Central memory CD8-positive, alpha-beta T cell (primary cell): ENCODE measurements at regions not wholly inside any gene's neighbourhood (a gene's known extent, or its start where the extent isn't known, plus 50 kb on each side); places are given as distances from the start of the nearest gene placed in this dataset.

Source experiments
- ATAC-seq: fragments of 150-1000 bp; cut with Tn5 transposase; replicated peaks from 2 replicates; pipeline ENCODE4 v1.10.0; 2022; ENCODE audit warnings: mild to moderate bottlenecking, moderate FRiP score, moderate number of reproducible peaks; ENCODE audit not compliant: poor library complexity, severe bottlenecking; ENCODE audit errors: extremely low read depth
- DNase-seq, 2 donors: peaks; one replicate each; pipeline ENCODE4 v3.0.0; 2021; ENCODE audit warnings: low spot score in 2 of 2
- H3K27ac Mint-ChIP-seq: one replicate; pipeline ENCODE4 v1.8.0; 2022; ENCODE audit warnings: low read depth, mild to moderate bottlenecking, moderate library complexity, mixed read lengths
- H3K27me3 Mint-ChIP-seq: one replicate; pipeline ENCODE4 v1.8.0; 2022; ENCODE audit warnings: mixed read lengths
- H3K36me3 Mint-ChIP-seq: one replicate; pipeline ENCODE4 v1.8.0; 2022; ENCODE audit warnings: mild to moderate bottlenecking, moderate library complexity, mixed read lengths; ENCODE audit not compliant: insufficient read depth
- H3K4me1 Mint-ChIP-seq: one replicate; pipeline ENCODE4 v1.8.0; 2022; ENCODE audit warnings: mixed read lengths
- H3K4me3 Mint-ChIP-seq: one replicate; pipeline ENCODE4 v1.8.0; 2022; ENCODE audit warnings: mild to moderate bottlenecking, moderate library complexity, mixed read lengths
- H3K9me3 Mint-ChIP-seq: one replicate; pipeline ENCODE4 v1.8.0; 2022; ENCODE audit warnings: mixed read lengths

GRCh38 chr10:123442901-123443300 is 223.3 kb upstream of the GPR26 start:
- H3K27me3 Mint-ChIP-seq: peaks cover 6% of the 10 kb centered on the region
- no peaks in the 10 kb centered on the region for H3K9me3 Mint-ChIP-seq
- DNase-seq: no peak
- H3K4me3 Mint-ChIP-seq: no peak overlapping the region
- no peak for ATAC-seq
- peaks cover 2% of the 10 kb centered on the region for H3K36me3 Mint-ChIP-seq
- H3K27ac Mint-ChIP-seq: no peak overlapping the region
- H3K4me1 Mint-ChIP-seq: peaks cover 10% of the 10 kb centered on the region

- peaks cover 10% of the 10 kb centered on the region for H3K4me1 Mint-ChIP-seq
- H3K27me3 Mint-ChIP-seq: no peaks in the 10 kb centered on the region
- peaks cover 2% of the 10 kb centered on the region for H3K36me3 Mint-ChIP-seq
- DNase-seq: no peak
- no peak for ATAC-seq
- H3K4me3 Mint-ChIP-seq: no peak overlapping the region
- no peak overlapping the region for H3K27ac Mint-ChIP-seq
- no peaks in the 10 kb centered on the region for H3K9me3 Mint-ChIP-seq
Measured at GRCh38 chr10:123443924-123444323, 222.2 kb upstream of the GPR26 start.

- Mint-ChIP-seq H3K27ac (no peak overlapping the region), H3K4me3 (no peak overlapping the region), H3K4me1 (peaks cover 10% of the 10 kb centered on the region), H3K9me3 (no peaks in the 10 kb centered on the region), H3K36me3 (peaks cover 4% of the 10 kb centered on the region), H3K27me3 (no peaks in the 10 kb centered on the region)
- ATAC-seq (no peak), DNase-seq (no peak)
Measured at GRCh38 chr10:123445261-123445775, 220.8 kb upstream of the GPR26 start.

GRCh38 chr10:123446449-123447156 is 219.6 kb upstream of the GPR26 start:
- H3K36me3 Mint-ChIP-seq: peaks cover 4% of the 10 kb centered on the region
- H3K27me3 Mint-ChIP-seq: no peaks in the 10 kb centered on the region
- H3K4me1 Mint-ChIP-seq: peaks cover 10% of the 10 kb centered on the region
- ATAC-seq (no peak), DNase-seq (no peak)
- no peaks in the 10 kb centered on the region for H3K9me3 Mint-ChIP-seq
- H3K27ac Mint-ChIP-seq: no peak overlapping the region
- no peak overlapping the region for H3K4me3 Mint-ChIP-seq

- no peak overlapping the region for H3K4me3 Mint-ChIP-seq
- ATAC-seq (no peak), DNase-seq (no peak)
- no peaks in the 10 kb centered on the region for H3K9me3 Mint-ChIP-seq
- H3K27me3 Mint-ChIP-seq: no peaks in the 10 kb centered on the region
- H3K27ac Mint-ChIP-seq: no peak overlapping the region
- peaks cover 6% of the 10 kb centered on the region for H3K4me1 Mint-ChIP-seq
- peaks cover 2% of the 10 kb centered on the region for H3K36me3 Mint-ChIP-seq
Measured at GRCh38 chr10:123449234-123449962, 216.8 kb upstream of the GPR26 start.

GRCh38 chr10:123450956-123451605 is 215.1 kb upstream of the GPR26 start:
- Mint-ChIP-seq H3K9me3 (no peaks in the 10 kb centered on the region), H3K4me1 (no peaks in the 10 kb centered on the region), H3K4me3 (peak overlapping the region; percentile 10), H3K27me3 (no peaks in the 10 kb centered on the region), H3K36me3 (peaks cover 2% of the 10 kb centered on the region), H3K27ac (no peak overlapping the region)
- DNase-seq: no peak
- peak; percentile 57 for ATAC-seq

GRCh38 chr10:123451618-123452245 is 214.4 kb upstream of the GPR26 start:
- Mint-ChIP-seq H3K36me3 (peaks cover 2% of the 10 kb centered on the region), H3K4me3 (peak overlapping the region; percentile 10), H3K27me3 (no peaks in the 10 kb centered on the region), H3K27ac (no peak overlapping the region), H3K9me3 (no peaks in the 10 kb centered on the region), H3K4me1 (no peaks in the 10 kb centered on the region)
- ATAC-seq: peak; percentile 57
- no peak for DNase-seq

GRCh38 chr10:123454987-123455386 is 211.2 kb upstream of the GPR26 start:
- no peaks in the 10 kb centered on the region for H3K9me3 Mint-ChIP-seq
- no peak for DNase-seq

GRCh38 chr10:123455861-123456260 is 210.3 kb upstream of the GPR26 start:
- Mint-ChIP-seq H3K4me1 (no peaks in the 10 kb centered on the region), H3K4me3 (no peak overlapping the region), H3K36me3 (no peaks in the 10 kb centered on the region), H3K27ac (no peak overlapping the region), H3K9me3 (no peaks in the 10 kb centered on the region), H3K27me3 (peaks cover 4% of the 10 kb centered on the region)
- DNase-seq: no peak
- no peak for ATAC-seq

More at GRCh38 chr10:123454987-123455386, 211.2 kb upstream of the GPR26 start:
- Mint-ChIP-seq H3K27ac (no peak overlapping the region), H3K4me3 (no peak overlapping the region), H3K36me3 (peaks cover 1% of the 10 kb centered on the region), H3K27me3 (no peaks in the 10 kb centered on the region), H3K4me1 (no peaks in the 10 kb centered on the region)
- ATAC-seq: no peak

GRCh38 chr10:123458933-123459332 is 207.2 kb upstream of the GPR26 start:
- Mint-ChIP-seq H3K4me3 (no peak overlapping the region), H3K27ac (no peak overlapping the region), H3K4me1 (no peaks in the 10 kb centered on the region), H3K9me3 (no peaks in the 10 kb centered on the region), H3K36me3 (no peaks in the 10 kb centered on the region), H3K27me3 (peaks cover 24% of the 10 kb centered on the region)
- ATAC-seq (no peak), DNase-seq (no peak)

- peaks cover 24% of the 10 kb centered on the region for H3K27me3 Mint-ChIP-seq
- ATAC-seq: no peak
- DNase-seq: no peak
- no peak overlapping the region for H3K4me3 Mint-ChIP-seq
- H3K27ac Mint-ChIP-seq: no peak overlapping the region
- H3K9me3 Mint-ChIP-seq: no peaks in the 10 kb centered on the region
- H3K4me1 Mint-ChIP-seq: no peaks in the 10 kb centered on the region
- H3K36me3 Mint-ChIP-seq: no peaks in the 10 kb centered on the region
Measured at GRCh38 chr10:123459371-123460091, 206.6 kb upstream of the GPR26 start.

- ATAC-seq (no peak), DNase-seq (no peak)
- H3K9me3 Mint-ChIP-seq: no peaks in the 10 kb centered on the region
- H3K27me3 Mint-ChIP-seq: peaks cover 24% of the 10 kb centered on the region
- no peaks in the 10 kb centered on the region for H3K4me1 Mint-ChIP-seq
- no peak overlapping the region for H3K27ac Mint-ChIP-seq
- H3K4me3 Mint-ChIP-seq: no peak overlapping the region
- no peaks in the 10 kb centered on the region for H3K36me3 Mint-ChIP-seq
Measured at GRCh38 chr10:123462246-123462645, 203.9 kb upstream of the GPR26 start.
